H7 (cell line): ENCODE measurements at regions not wholly inside any gene's neighbourhood (a gene's known extent, or its start where the extent isn't known, plus 50 kb on each side); places are given as distances from the start of the nearest gene placed in this dataset.

Source experiments
- DNase-seq: peaks from one replicate; pipeline ENCODE4 v3.0.0; 2012
- H3K27me3 ChIP-seq: 2 replicates; pipeline ENCODE4 v1.6.0; 2011; ENCODE audit warnings: mild to moderate bottlenecking, low read length; ENCODE audit not compliant: control insufficient read depth, insufficient read depth
- H3K36me3 ChIP-seq: replicated peaks from 2 replicates; pipeline ENCODE4 v1.5.1; 2011; ENCODE audit warnings: low read length; ENCODE audit not compliant: control insufficient read depth, insufficient read depth
- H3K4me3 ChIP-seq: 2 replicates; pipeline ENCODE4 v1.5.1; 2011; ENCODE audit warnings: low read depth, mild to moderate bottlenecking, control low read depth, low read length, moderate library complexity; ENCODE audit not compliant: insufficient read depth

DNA sequence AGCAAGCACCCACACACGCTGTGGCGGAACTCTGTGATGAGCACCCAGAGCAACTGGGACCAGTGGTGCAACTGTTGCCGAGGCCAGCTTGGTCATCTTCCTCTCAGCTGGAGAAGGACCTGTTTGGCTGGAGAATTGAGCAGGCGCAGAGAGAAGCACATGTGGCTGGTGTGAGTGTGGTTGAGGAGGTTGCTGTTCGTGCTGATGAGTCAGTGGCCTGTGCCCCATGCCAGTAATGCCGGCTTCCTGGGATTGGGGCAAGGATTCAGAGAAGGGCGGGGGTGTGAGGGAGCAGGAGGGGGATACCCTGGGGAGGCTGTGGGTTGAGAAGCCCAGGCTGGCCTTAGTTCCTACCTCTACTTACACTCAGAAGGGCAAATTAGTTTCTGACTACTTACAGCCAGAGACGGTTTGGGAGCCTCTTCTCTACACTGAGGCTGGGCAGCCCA, 57.5 kb upstream of the EPS8L3 start:
- Histone ChIP-seq H3K4me3 (no peak overlapping the region), H3K27me3 (no peaks in the 10 kb centered on the region; the same call in 1 of the 2 replicates), H3K36me3 (no peaks in the 10 kb centered on the region)
- DNase-seq, result no peak

DNA sequence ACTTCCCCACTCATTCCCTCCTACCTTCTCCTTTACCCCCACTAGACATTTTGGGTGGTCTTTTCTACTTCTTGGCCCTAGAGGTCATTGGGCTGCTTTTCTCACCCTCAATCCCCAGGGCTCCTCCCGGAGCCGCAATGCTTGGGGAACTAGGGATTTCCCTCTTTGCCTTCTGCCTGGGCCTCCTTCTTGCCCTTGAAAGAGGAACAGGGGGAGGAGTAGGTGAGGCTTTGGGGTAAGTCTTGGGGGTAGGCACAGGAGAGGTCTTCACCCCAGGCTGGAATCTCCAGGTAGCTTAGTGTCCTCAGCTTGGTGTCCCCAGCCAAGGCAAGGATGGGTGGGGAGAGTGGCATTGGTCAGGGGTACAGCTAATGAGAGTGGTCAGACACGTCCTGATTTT, 56.2 kb upstream of the EPS8L3 start:
- DNase-seq, result no peak
- H3K27me3 ChIP-seq, result no peaks in the 10 kb centered on the region; the same call in 1 of the 2 replicates
- H3K36me3 ChIP-seq, result no peaks in the 10 kb centered on the region
- H3K4me3 ChIP-seq, result no peak overlapping the region

DNA sequence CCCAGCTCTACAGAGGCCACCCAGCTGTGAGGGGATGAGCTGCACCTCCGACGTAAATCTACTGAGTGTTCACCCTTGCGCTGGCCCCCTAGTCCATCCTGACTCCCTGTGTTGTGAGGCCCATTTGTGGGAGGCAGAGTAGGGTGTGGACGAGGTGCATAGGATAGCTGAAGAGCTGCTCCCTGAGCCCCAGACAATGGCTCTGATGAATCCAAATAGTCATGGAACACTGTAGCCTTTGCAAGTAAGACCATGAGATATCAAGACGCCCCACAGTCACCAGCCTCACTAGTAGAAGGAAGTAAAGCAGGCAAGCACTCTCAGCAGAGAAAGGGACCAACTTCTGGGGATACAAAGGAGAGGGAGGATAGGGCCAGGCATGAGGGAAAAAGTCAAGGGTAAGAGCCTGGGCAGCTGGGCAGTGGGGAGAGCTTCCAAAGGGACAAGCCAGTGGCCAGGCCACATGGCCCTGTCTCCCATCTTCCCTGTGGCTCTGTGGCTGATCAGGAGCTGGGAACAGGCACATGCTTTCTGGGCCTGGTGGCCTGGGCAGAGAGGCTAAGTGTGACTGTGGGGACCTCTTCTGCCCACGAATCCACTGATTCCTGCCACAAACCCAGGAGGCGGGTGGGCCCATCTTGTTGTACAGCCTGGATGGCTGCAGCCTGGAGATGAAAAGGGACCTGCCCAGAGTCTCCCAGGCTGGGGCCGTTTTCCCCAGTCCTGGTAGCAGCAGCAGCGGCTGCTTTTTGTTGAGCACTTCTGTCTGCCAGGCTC, 55.5 kb upstream of the EPS8L3 start:
- Histone ChIP-seq H3K4me3 (no peak overlapping the region), H3K27me3 (no peaks in the 10 kb centered on the region), H3K36me3 (no peaks in the 10 kb centered on the region)
- no peak for DNase-seq

DNA sequence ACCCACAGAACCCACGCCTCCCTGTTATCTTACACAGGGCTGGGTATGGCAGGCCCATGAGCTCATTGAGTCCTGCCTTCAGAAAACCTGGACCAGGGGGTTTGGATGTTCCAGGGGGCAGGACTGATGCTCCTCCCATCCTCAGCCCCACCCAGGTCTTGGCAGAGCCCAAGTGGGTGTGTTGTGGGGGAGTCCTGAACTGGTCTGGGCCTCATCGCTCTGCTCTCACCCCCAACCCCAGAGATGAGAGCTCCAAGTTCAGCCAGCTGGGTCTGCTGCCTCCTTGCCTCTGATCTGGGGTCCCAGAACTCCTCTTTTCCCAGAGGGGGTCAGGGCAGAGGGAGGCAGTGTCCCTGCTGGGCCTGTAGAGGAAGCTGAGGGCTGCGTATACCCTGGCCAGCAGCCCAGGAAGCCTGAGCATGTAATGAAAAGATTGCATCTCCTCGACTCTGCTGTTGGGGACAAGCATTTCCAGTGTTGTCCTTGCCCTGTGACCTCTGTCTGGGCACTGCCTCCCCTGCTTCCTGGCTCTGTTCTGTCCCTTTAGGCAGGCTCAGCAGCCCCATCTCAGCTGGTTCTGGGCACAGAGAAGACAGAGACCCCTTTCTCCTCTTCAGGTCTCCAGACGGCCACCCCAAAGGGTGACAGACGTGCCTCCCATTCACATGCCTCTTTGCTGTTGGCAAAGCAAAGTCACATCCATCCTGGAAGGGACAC, 54.7 kb upstream of the EPS8L3 start:
- Histone ChIP-seq H3K4me3 (no peak overlapping the region), H3K36me3 (no peaks in the 10 kb centered on the region), H3K27me3 (no peaks in the 10 kb centered on the region)
- DNase-seq, result no peak

DNA sequence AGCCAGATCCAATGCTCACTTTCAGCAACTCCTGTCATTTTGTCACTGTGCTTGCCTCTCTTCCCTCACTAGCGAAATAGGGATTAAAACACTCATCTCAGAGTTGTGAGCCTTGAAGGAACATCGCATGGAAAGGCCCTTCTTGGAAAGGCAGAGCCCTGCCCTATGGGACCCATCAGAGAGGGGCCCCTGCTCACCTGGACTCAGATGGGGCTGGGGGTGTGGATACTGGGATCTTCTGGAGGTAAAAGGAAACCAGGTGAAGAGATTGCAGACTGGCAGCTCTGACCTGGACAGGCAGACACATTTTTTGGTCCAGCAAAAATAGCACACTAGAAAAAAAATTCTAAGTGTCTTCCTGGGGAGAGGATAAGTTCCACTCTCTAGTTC, 54.2 kb upstream of the EPS8L3 start:
- Histone ChIP-seq H3K27me3 (no peaks in the 10 kb centered on the region), H3K36me3 (no peaks in the 10 kb centered on the region), H3K4me3 (no peak overlapping the region)
- no peak for DNase-seq

DNA sequence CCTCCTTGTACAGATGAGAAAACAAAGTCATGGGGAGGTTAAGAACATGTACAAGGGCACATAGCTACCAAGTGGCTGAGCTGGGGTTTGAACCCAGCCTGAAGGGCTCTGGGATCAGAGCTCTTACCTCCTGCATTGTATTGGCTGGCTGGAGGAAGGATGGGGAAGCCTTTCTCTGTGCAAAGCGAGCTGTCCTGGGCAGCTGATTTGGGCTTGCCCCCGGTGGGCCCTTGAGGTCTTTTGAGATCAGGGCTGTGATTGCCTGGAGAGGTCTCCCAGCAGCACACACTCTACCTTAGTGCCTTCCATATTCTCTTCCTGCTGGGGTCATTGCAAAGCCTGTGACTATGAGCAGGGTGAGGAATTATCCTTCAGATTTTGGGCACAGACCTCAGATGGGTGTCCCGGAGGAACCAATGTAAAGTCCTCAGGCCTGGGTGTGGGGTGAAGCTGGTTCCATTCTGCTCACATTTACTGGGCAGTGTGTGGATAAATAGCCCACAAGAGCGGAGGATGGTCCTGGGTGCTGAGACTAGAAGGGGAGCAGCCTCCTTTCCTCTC, 53.3 kb upstream of the EPS8L3 start:
- H3K4me3 ChIP-seq, result no peak overlapping the region
- H3K36me3 ChIP-seq, result no peaks in the 10 kb centered on the region
- no peak for DNase-seq

DNA sequence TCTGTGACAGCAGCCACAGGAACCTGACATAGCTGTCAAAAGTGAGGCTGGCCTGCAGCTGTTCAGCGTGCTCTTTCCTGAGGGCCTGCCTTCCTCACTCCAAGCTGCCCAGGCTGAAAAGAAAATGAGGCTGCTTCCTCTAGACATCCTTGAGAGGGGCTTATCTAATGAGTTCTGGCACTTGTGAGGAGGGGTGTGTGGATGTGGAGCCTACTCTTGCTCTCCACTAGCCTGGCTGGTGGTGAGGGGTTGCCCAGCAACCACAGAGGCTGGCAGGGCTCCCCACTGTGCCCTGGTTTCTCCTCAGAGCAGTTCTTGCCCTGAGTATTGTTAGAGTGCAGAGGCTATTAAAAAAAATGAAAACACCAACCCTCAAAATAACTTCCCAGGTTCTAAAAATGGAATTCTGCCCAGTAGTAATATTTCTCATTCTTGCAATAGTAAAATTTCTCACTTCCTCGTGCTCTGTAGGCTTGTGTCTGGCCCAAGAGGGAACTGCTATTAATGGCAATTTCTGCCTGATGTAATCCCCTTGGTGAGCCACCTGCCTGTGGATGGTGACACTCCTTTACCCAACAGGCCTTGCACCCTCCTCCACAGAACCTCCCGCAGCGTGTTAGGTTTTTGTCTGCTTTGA, 52.6 kb upstream of the EPS8L3 start:
- H3K36me3 ChIP-seq, result no peaks in the 10 kb centered on the region
- H3K4me3 ChIP-seq, result no peak overlapping the region

More for the DNA sequence above, 53.3 kb upstream of the EPS8L3 start:
- no peaks in the 10 kb centered on the region for H3K27me3 ChIP-seq

DNA sequence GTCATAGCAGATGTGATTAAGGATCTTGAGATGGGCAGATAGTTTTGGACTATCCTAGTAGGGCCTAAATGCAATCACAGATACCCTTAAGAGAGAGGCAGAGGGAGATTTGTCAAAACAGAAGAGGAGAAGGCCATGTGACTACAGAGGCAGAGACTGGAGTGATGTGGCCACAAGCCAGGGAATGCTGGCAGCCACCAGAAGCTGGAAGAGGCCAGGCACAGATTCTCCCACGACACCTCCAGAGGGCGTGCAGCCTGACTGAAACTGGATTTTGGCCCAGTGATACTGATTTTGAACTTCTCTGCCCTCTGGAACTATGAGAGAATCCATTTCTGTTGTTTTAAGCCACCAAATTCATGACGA, 52.1 kb upstream of the EPS8L3 start:
- Histone ChIP-seq H3K4me3 (no peak overlapping the region), H3K27me3 (no peaks in the 10 kb centered on the region), H3K36me3 (no peaks in the 10 kb centered on the region)
- DNase-seq, result no peak

More for the DNA sequence above, 52.6 kb upstream of the EPS8L3 start:
- H3K27me3 ChIP-seq, result no peaks in the 10 kb centered on the region
- no peak for DNase-seq

DNA sequence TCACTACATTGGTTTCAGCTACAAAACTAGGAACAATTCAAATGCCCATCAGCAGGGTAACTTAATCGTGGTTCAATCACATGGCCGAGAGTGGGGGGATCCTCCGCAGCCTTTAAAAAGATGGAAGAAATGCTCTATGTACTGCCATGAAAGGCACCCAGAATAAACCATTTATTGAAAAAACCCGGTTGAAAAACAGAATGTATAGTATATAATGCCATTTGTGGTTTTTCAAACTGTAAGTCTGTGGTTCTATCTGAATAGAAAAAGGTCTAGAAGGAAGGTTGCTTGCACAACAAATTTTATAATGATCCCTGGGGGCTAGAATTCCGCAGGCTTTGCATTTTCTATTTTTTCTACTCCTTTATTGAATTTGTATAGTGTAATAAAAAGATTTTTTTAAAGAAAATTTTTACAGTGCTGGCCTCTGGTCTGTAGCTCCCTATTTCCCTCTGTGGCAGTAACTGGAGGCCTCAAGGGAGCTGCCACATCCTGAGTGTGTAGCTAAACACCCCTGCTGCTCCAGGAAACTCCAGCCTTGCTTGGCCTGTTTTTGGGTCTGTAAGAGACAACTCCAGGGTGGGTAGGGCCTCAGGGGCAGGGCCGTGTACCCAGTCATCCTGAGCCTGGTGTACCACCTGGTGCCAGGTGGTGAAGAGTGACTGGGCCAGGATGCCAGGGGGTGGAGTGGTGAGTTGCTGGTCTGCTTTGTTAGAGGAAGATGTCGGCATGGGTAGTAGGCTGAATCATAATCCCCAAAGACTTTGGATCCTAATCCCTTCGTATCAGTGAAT, 51.5 kb upstream of the EPS8L3 start:
- H3K36me3 ChIP-seq, result no peaks in the 10 kb centered on the region
- no peak overlapping the region for H3K4me3 ChIP-seq
- DNase-seq, result no peak
- no peaks in the 10 kb centered on the region for H3K27me3 ChIP-seq

DNA sequence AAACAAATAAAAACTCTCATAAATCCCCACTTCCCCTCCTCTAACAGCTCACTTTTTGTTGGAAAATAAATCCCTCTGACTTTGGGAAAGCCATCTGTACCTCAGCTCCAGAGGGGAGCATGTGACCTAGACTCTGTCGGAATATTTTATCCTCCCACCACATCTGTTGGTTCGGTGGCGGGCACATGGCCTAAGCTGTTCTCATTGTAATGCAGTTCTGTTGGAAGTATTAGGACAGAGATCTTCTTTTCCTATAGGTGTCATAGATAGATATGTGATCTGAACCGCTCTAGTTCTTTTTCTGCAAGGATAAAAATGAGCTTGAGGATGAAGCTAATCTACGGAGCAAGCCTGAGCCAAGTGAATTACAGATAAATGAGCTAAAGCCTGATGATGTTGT, 50.5 kb upstream of the EPS8L3 start:
- Histone ChIP-seq H3K36me3 (no peaks in the 10 kb centered on the region), H3K27me3 (no peaks in the 10 kb centered on the region), H3K4me3 (no peak overlapping the region)
- peak; percentile 6 for DNase-seq
